Stimulated activated naive CD4-positive, alpha-beta T cell treated with Interleukin-2 at 50 U/mL for 16 hours (primary cell): ENCODE measurements at regions not wholly inside any gene's neighbourhood (a gene's known extent, or its start where the extent isn't known, plus 50 kb on each side); places are given as distances from the start of the nearest gene placed in this dataset.

Experiments used
- DNase-seq: peaks from one replicate; lab custom pipeline; 2025; lab: John Stamatoyannopoulos, UW

DNA sequence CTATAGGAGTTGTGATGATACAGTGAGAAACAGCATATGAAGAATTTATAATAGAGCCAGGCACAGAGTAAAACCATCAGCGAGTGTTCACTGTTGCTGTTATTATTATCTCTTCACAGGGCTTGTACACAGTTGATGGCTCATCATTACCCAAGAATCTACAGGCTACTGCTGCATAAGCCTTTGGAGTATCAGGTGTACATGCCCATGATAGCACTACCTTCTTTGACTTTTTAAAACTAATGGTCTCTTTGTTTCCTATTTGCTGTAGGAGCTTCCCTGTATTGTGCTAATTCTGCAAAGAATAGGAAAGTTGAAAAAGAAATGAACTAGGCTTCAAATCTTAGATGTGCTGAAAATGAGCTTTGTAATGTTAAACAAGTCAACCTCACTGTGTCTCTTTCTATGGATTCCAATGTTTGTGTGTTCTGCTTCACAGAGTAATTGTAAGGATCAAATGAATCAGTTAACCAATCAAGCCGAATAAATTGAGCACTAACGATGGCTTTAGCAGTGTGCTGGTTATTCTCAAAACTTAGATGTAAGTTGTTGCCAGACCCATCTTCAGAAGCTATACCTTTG is 138.8 kb downstream of the TUSC7 start:
- no peak for DNase-seq

DNA sequence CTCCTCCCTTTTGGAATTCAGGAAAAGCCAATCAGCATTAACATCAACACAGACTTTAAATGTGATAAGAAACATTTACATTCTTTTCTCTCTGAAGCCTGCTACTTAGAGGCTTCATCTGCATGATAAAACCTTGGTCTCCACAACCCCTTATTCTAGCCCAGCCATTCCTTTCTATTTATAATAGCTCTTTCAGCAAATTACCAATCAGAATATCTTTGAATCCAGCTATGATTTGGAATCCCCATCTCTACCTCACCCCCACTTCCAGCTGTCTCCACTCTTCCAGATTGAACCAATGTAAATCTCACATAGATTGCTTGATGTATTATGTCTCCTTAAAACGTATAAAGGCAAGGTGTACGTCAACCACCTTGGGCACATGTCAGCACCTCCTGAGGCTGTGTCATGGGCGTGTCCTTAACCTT is 139.7 kb downstream of the TUSC7 start:
- DNase-seq = no peak

DNA sequence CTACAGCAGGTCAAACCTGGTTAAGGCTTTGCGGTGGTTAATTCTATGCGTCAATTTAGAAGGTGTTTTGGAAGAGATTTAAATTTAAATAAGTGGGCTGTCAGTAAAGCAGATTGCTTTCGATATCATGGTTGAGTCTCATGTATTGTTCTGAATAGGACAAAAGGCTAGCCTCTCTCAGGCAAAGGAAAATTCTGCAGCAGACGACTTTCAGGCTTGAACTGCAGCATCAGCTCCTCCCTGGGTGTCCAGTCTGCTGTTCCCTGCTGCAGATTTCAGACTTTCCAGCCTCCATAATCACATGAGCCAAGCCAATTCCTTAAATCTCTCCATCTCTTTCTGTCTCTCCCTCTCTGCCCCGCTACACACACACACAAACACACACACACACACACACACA is 143.2 kb downstream of the TUSC7 start:
- no peak for DNase-seq

DNA sequence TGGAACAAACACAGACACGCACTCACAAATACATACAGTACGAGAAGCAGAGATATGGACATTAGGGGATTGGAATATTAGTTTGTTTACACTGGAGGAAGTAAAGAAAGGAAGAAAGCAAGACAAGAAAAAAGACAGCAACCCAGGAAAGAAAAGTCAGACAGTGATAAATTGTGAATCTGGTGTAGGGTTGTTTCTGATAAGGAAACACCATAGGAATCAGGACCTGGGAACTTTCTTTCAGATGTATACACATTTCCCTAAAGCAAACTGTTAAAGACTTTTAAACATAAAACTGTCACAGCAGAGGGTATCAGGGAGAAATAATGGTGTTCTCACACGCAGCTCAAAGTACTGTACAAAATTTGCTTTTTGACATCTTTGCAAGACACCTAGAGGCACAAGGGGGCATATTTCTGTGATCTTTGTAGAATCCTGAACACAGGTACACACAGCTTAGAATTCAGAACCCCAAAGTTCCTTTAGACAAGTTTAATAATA is 153.7 kb downstream of the TUSC7 start:
- no peak for DNase-seq

DNA sequence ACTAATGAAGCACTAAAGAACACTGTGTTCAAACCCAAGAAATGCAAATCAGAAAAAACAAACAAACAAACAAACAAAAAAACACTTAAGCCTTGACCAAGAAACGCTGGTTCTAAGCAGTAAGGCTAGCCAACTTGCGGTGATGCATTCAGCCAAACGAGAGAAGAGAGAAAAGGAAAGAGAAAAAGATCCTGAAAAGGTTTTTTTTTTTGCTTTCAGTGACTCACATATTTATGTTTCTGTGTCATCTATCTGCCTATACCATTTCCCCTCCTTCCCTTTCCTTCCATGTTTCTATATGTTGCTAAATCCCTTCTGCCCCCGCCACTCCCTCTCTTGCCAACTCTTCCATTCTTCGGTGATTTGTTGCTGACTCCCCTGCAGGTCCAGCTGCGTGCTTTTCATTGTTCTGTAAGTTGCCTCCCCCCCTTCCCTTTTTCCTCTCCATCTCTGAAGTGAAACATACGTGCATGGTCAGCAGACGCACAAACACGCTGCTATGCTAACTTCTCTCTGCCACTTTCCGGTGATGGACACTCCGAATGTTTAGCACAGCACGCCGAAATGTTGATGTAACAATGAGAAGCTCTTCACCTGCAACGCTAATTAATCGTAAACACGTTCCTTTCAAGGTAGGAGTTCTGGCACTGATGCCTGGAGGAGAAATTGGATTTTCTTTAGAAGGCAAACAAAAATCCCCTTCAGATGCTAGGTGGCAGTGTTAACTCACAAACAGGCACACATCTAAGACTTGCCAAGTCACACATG is 154.4 kb downstream of the TUSC7 start:
- DNase-seq = no peak

DNA sequence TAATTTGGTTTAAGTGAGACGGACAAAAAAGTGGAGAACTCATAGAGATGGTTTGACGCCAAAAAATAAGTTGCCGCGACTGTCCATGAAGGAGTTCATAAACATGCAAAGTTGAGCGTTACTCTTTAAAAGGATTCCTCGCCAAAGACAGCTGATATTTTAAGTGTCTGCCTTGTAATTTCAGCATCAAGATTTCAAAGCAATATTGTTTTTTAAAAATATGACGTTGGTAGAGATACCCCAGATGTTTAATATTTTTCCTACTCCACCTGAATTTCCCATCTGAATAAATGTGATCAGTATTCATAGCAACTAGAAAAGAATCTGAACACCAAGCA is 155.0 kb downstream of the TUSC7 start:
- DNase-seq = no peak

DNA sequence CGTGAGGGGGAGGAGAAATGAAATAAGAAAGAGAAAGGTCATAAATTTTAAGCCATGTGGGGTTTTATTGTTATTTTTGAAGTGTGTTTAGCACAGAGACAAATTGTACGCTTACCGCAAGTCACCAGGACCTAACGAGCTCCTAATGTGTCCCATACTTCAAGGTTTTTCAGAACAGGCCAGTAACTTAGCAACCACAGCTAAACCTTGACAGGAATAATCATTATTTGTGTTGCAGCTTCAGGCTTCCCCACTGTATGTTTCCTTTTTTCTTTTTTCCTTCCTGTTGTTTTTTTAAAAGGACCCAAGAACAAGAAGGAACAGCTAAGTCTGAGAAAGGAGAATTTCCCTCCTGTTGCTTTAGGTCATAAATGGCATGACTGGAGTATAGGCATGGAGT is 160.8 kb downstream of the TUSC7 start:
- DNase-seq = no peak

DNA sequence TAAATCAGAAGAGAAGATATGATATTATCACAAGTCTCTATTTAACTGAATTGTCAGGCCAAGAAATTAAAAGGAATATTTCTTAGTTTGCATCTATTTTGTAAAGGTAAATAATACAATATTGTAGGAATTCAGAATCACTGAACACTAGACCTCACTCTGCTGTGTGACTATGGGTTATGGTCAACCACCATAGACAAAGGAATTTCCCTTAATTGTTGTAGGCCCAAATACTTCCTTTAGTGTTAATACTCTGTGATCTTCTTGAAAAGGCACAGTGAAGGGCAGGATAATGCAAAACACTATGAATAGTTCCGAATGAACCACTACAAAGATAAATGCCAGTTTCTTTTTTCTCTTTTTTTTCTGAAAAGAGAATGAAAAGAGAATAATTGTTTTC is 162.3 kb downstream of the TUSC7 start:
- no peak for DNase-seq

DNA sequence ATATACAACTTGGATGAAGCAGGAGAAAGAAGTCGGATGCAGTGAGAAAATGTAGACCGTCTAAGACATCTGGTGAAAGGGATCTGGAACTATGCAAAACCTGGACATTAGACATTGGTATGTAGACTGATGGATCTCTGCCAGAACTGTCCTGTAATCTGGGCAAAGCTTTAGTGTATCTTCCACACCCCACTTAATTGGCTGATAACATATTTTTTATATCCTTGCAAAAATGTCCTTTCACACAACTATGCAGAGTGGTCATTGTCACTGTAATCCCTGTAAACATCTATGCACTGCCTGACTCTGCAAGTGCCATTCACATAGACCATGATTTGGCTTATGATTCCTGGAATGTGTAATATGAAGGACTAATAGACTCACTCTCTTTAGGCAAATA is 163.1 kb downstream of the TUSC7 start:
- no peak for DNase-seq

DNA sequence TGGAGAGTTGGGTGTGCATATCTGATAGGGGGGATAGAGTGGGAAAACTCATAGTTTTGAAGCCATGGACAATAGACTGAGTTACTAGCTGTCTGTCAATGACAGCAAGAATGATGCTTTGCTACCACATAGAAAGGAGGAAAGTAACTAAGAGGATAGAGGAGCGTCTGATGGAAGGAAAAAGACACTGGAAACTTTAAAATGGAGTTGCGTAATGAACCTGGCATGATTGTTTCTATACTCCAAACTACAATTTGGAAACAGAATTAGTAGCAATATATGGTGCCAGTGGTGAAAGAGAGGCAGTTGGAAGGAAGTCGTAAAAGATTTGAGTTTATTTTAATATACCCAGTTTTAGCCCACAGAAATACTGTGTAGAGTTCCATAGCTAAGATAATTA is 163.6 kb downstream of the TUSC7 start:
- DNase-seq = no peak

DNA sequence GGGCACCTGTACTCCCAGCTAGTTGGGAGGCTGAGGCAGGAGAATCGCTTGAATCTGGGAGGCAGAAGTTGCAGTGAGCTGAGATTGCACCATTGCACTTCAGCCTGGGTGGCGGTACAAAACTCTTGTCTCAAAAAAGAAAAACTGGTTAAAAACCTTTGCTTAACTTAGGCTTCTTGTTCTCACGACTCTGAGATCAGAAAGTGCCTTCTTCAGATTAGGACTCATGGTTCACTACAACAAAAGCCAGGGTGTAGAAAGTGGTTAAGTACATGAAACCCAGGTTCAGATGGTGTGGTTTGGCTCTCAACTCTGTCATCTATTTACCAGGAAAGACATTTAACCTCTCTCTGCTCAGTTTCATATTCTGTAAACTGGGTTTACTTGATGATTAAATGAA is 168.4 kb downstream of the TUSC7 start:
- DNase-seq = no peak

DNA sequence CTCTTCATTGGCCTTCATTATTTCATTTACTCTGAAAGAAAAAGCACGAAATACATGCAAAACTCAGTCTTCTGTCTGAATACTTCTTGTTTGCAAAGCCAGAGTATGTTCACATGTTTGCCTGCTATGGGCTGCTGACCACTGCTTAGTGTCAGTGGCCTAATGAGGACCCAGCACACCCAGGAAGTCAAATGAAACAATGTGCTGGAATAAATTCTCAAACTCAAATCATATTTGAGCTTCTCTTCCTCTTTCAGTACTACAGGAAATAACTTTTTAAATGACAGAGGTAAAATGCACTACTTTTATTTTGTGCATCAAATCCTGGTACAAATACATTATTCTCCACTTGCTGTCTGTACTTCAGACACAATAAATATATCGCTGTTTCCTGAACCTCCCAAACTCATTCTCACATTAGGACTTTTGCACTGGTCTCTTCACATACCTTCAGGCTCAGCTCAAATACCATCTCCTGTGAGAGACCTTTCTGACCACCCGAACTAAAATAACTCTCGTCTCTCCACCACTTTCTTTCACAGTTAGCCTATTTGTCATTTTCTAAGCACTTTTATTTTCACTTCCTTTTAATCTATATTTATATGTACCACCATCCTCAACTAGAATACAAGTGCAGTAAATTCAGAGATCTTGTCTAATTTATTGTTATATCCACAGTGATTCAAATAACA is 176.8 kb downstream of the TUSC7 start:
- DNase-seq = no peak

DNA sequence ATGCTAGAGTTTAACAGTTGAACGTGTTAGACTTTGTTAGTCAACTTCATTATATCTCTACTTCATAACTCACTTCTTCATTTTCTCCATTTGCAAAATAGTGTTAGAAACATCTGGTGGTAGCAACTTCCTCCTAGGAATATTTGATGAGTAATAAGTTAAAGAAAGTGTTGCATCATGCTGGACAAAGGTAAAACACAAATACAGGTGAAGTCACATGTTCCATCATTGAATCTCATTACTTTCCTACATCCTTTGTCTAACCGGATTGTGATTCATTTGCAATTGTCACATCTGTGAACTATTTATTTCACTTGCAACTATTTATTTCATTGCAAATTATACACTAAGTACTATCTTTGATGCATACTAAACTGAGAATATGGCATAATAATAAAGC is 186.5 kb downstream of the TUSC7 start:
- no peak for DNase-seq

DNA sequence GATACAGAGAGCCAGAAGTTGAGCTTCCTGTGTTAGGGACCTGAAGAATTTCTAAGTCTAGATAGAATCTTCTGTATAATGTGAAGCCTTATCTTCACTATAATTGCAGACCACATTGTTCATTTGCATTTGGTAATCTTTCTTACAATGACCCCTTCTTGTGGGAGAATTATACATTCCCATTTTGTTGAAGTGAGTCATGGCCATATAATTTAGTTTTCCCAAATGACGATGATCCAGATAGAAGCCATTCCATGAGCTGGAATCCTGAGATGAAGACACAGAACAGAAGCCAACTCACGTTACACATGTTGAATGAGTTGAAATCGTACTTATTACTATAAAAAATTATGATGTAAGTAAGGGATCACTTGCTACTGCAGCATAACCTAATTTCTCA is 187.8 kb downstream of the TUSC7 start:
- DNase-seq = no peak

DNA sequence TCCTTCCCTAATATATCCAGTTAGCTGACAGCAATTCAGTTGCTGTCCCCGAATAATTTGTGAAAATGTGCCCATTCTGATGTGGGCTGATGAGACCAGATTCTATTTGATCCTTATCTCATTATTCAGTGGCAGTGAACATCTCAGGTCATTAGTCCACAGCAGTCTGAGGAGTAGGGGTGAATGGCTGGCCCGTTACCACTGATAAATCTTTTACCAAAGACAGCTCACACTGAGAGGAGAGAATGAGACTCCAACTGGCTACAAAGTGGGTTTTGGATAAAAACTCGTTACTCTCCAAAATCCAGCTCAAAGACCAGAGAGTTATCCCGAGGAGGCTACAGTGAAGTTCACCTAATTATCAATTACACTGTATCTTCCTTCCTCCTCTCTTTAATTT is 189.7 kb downstream of the TUSC7 start:
- no peak for DNase-seq

DNA sequence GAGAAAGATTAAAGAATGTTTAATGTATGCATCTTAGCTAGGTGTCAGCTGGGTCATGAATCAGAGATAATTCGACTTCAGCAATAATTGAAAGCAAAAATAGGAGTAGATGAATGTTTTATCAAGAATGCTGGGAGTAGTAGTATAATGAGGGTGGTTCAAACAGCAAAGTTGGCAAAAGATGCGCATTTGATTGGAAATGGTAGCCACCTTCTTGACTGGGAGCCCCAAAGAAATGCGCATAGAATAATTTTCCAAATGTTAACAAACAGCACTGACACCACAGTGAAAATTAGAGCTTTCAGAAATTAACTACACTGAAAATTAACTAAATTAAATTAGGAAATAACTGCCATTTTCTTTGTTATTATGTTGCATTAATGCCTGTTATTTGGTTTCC is 195.8 kb downstream of the TUSC7 start:
- DNase-seq = no peak

DNA sequence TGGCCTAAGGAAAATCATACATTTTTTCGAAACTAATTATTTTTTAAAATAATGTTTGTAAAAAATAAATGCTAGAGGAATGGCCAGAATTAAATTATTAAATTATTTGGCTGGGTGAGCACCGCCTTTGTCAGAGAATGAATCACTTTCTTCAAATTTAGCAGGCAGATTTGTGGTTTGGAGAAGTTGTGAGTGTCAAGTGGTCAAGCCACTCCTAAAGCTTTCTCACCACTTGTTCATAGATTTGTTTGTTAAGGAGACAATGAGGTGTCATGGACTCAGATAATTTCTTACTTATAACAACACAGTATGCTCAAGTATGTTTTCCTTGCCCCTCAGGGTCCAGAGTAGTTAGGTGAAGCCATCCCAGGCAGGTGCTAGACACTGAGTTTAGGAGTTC is 196.2 kb downstream of the TUSC7 start:
- no peak for DNase-seq

DNA sequence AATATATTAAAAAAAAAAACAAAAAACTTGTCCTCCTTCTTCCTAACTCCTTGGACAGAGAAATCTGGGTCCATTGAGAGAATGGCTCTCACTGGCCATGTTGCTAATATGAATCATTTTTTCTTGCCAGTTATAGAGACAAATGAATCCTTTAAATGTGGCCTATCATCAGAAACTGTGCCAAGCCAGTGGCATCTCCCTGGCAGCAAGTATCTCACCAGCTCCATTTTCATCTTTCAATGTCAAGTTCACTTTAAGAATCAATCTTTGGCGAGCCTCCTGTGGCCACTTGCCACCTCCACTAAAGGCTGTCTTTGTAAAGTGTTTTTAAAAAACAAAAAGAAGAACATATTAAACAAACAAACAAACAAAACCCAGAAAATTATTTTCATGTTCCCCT is 202.5 kb downstream of the TUSC7 start:
- DNase-seq = no peak

DNA sequence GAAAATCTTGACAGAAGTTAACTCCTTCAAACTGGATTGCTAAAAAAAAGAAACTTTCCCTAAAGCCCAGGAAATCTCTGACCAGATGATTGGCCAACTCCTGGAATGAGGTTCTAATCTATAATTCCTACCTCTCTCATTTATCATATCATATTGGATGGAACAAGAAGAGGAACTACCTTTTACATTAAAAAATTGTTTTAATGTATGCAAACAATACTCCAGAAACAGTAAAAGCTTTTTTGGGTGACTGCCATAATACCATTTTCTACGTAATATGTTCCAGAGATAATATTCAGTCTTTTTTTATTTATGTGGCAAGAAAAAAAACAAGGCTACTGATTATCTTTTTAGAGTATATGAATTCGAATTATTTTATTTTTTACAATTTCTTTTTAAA is 204.4 kb downstream of the TUSC7 start:
- no peak for DNase-seq

DNA sequence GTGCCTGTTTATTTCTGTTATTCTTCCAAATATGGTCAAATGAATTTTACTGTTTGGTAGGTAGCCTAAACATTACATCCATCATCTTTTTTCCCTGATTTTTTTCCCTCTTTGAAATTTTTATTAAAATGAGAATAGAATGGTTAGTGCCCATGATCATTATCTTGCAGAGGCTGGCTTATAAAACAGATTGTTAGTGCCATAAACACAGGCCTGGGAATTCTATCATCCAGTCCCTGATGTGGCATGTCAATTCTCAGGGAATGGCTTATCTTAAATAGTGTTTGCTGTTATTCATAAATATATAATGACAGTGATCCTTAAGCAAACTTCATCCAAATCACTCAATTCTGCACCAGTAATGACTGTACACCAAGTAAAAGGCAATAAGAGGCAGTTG is 207.3 kb downstream of the TUSC7 start:
- no peak for DNase-seq

DNA sequence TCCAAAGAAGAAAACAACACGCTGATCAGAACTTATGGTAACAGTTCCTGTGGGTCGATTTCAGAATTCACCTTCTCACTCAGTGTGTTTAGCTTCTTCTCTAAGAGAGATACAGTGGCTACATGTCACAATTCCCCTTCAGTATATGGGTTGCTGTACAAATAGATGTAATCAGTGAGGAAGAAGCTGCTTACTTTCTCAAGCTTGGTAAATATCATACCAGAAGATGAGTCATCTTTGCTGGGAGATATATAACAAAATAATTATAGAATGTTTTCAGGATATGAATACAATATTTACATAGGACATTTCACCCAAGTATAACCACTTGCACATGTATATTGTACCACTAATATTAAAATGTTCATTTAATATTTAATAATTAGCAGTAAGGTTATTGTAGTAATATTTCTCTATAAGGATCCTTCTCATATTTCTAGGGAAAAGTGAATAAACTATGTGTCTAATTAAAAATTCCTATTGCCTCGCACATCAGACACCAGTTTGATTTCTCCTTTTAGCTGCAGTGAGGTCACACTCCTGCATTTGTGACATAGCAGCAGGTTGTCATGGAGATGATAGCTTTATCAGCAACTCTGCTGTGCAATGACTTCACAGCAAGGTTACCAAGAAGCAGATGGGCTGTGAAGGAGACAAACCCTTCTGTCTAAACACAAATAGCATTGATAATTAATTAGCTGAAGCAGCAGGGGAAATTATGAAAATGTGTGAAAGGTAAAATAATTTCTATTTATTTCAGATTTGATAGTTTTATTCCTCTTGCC is 211.4 kb downstream of the TUSC7 start:
- DNase-seq = no peak

DNA sequence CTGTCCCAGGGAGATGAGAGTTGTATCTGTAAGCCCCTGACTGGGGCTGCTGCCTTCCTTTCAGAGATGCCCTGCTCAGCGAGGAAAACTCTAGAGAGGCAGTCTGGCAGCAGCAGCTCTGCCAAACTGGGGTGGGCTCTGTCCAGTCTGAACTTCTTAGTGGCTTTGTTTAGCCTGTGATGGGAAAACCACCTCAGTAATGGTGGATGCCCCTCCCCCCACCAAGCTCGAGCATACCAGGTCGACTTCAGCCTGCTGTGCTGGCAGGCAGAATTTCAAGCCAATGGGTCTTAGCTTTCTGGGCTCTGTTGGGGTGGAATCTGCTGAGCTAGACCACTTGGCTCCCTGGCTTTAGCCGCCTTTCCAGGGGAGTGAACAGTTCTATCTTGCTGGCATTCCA is 218.3 kb downstream of the TUSC7 start:
- DNase-seq = no peak
